ENCODE measurements at regions not wholly inside any gene's neighbourhood (a gene's known extent, or its start where the extent isn't known, plus 50 kb on each side); places are given as distances from the start of the nearest gene placed in this dataset.
"Not testable (repeated sequence)": the region's sequence is repeated elsewhere in the genome, so short reads cannot be mapped to it uniquely, and the experiment has no call there.

- TF ChIP-seq ZBTB33 (IDR thresholded peaks at IDR 0.05; ENCODE audit: extremely low read depth, insufficient replicate concordance, low read length) (no peak), MAX (IDR thresholded peaks at IDR 0.05) (no peak), JUND (IDR thresholded peaks at IDR 0.05) (no peak)
Measured at GRCh38 chr18:8932866-8933265, 169.6 kb upstream of the NDUFV2 start (continued).

GRCh38 chr18:8933714-8934284 is 168.7 kb upstream of the NDUFV2 start:
- TF ChIP-seq EGR1 (IDR thresholded peaks at IDR 0.05; ENCODE audit: low read depth) = no peak
- TF ChIP-seq RAD21 (IDR thresholded peaks at IDR 0.05; ENCODE audit: low read depth) = no peak
- TF ChIP-seq ATF3 (IDR thresholded peaks at IDR 0.05) = no peak
- TF ChIP-seq JUND (IDR thresholded peaks at IDR 0.05) = no peak
- TF ChIP-seq MAX (IDR thresholded peaks at IDR 0.05) = no peak
- TF ChIP-seq CEBPB (IDR thresholded peaks at IDR 0.05; ENCODE audit: low read depth) = no peak
- TF ChIP-seq FOSL1 (IDR thresholded peaks at IDR 0.05; ENCODE audit: low read depth) = no peak
- no peak for TF ChIP-seq ELF1 (IDR thresholded peaks at IDR 0.05; ENCODE audit: borderline replicate concordance, low read depth)
- no peak for TF ChIP-seq YY1 (IDR thresholded peaks at IDR 0.05; ENCODE audit: extremely low read depth, insufficient replicate concordance, low read depth, low read length)
- Histone ChIP-seq H3K9me2 (ENCODE audit: insufficient read depth) (no peaks in the 10 kb centered on the region), H2AFZ (ENCODE audit: low read depth, low read length, poor library complexity, severe bottlenecking) (no peak overlapping the region), H4K20me1 (ENCODE audit: insufficient read depth) (no peaks in the 10 kb centered on the region), H3K4me3 (replicated peaks in 1 of 2; ENCODE audit: low read depth in 1 of 2, low read length in 2 of 2) (no peak overlapping the region), H3K9me3 (ENCODE audit: control insufficient read depth in 1 of 2, insufficient read depth in 1 of 2, low read depth in 1 of 2, low read length in 2 of 2) (peaks cover 0 to 5% of the 10 kb centered on the region in 2 experiments; a peak in 2 of 4 replicates), H3K4me1 (ENCODE audit: control insufficient read depth in 1 of 2, insufficient read depth in 2 of 2, low read length in 2 of 2) (peaks cover 6 to 11% of the 10 kb centered on the region in 2 experiments; a peak in 3 of 4 replicates), H3K36me3 (ENCODE audit: control insufficient read depth in 1 of 2, insufficient read depth in 2 of 2, low read length in 2 of 2) (no peaks in the 10 kb centered on the region), H3K9ac (ENCODE audit: low read length) (no peak overlapping the region), H3K27me3 (ENCODE audit: insufficient read depth, low read length) (no peaks in the 10 kb centered on the region), H3K4me2 (ENCODE audit: low read length) (no peak overlapping the region), H3K27ac (ENCODE audit: low read depth, low read length) (no peak overlapping the region), H3K79me2 (ENCODE audit: insufficient read depth, low read length) (no peaks in the 10 kb centered on the region)
- ATAC-seq (no peak), DNase-seq (ENCODE audit: low read depth, low spot score) (no peak)
- intact Hi-C loops (cut with micrococcal nuclease) = no loop called here
- ChIA-PET CTCF (no interaction called here), RAD21 (ENCODE audit: low non-redundant PET in 1 of 2, low total read pairs in 2 of 2, uncharacterized antibody in 2 of 2, unreplicated experiment in 2 of 2) (no interaction called here), POLR2A (no interaction called here)
- BruUV-seq (replicated peaks) = no TSS peak

- BruUV-seq (replicated peaks); H3K27me3 ChIP-seq (ENCODE audit: insufficient read depth, low read length); H3K36me3 ChIP-seq (ENCODE audit: control insufficient read depth in 1 of 2, insufficient read depth in 2 of 2, low read length in 2 of 2); H3K4me3 ChIP-seq (replicated peaks in 1 of 2; ENCODE audit: low read depth in 1 of 2, low read length in 2 of 2); H3K9me3 ChIP-seq (ENCODE audit: control insufficient read depth in 1 of 2, insufficient read depth in 1 of 2, low read depth in 1 of 2, low read length in 2 of 2); H3K9me2 ChIP-seq (ENCODE audit: insufficient read depth); H3K4me2 ChIP-seq (ENCODE audit: low read length); DNase-seq (ENCODE audit: low read depth, low spot score); intact Hi-C loops (cut with micrococcal nuclease); H3K9ac ChIP-seq (ENCODE audit: low read length); H3K27ac ChIP-seq (ENCODE audit: low read depth, low read length); CTCF ChIA-PET; RAD21 ChIA-PET (ENCODE audit: low non-redundant PET in 1 of 2, low total read pairs in 2 of 2, uncharacterized antibody in 2 of 2, unreplicated experiment in 2 of 2); POLR2A ChIA-PET; H4K20me1 ChIP-seq (ENCODE audit: insufficient read depth); H2AFZ ChIP-seq (ENCODE audit: low read depth, low read length, poor library complexity, severe bottlenecking); ATAC-seq; H3K79me2 ChIP-seq (ENCODE audit: insufficient read depth, low read length): not testable (repeated sequence)
- peaks cover 6 to 11% of the 10 kb centered on the region in 2 experiments; a peak in 3 of 4 replicates for H3K4me1 ChIP-seq (ENCODE audit: control insufficient read depth in 1 of 2, insufficient read depth in 2 of 2, low read length in 2 of 2)
Measured at GRCh38 chr18:8935346-8935745, 167.2 kb upstream of the NDUFV2 start.

Data from HCT116 (cell line).